H1 (cell line): ENCODE measurements at regions not wholly inside any gene's neighbourhood (a gene's known extent, or its start where the extent isn't known, plus 50 kb on each side); places are given as distances from the start of the nearest gene placed in this dataset.

ENCODE experiments used
- CTCF ChIA-PET: fragments of 300-600 bp; sonication (Branson Sonifier 250); formaldehyde crosslinking; loops from one replicate; lab custom pipeline; 2021; ENCODE audit not compliant: partially characterized antibody; lab: Charles Lee
- POLR2A ChIA-PET: fragments of 300-600 bp; sonication (Branson Sonifier 250); formaldehyde crosslinking; loops from one replicate; lab custom pipeline; 2021; ENCODE audit warnings: inconsistent platforms; ENCODE audit not compliant: partially characterized antibody; lab: Charles Lee
- DNase-seq, 2 experiments: peaks; one replicate each; pipeline versions ENCODE4 v3.0.0 to v3.0.0-alpha.2; 2010 to 2022; ENCODE audit warnings: low spot score in 2 of 2, low read depth in 1 of 2, mixed read lengths in 1 of 2
- FAIRE-seq: peaks from 2 replicates; lab custom pipeline; 2011; peaks lifted over from hg19 to GRCh38; lab: Jason Lieb, UNC
- H2AFZ ChIP-seq: 2 replicates; pipeline ENCODE4 v1.8.1; 2012; ENCODE audit warnings: low read length, inconsistent platforms
- H2AK5ac ChIP-seq: 2 replicates; pipeline ENCODE4 v1.6.1; 2013; ENCODE audit warnings: low read depth, low read length
- H2BK120ac ChIP-seq: replicated peaks from 2 replicates; pipeline ENCODE3; 2013; ENCODE audit warnings: low read depth, low read length, inconsistent platforms
- H2BK12ac ChIP-seq: 2 replicates; pipeline ENCODE4 v1.6.1; 2013; ENCODE audit warnings: low read depth, low read length
- H2BK15ac ChIP-seq: 2 replicates; pipeline ENCODE4 v1.6.1; 2013; ENCODE audit warnings: low read length
- H2BK20ac ChIP-seq: 2 replicates; pipeline ENCODE4 v1.6.1; 2013; ENCODE audit warnings: low read length
- H2BK5ac ChIP-seq: 2 replicates; pipeline ENCODE4 v1.6.1; 2013; ENCODE audit warnings: low read depth, low read length
- H3K14ac ChIP-seq: 2 replicates; pipeline ENCODE4 v1.6.1; 2013; ENCODE audit warnings: inconsistent platforms; ENCODE audit not compliant: insufficient read length
- H3K18ac ChIP-seq: 2 replicates; pipeline ENCODE4 v1.6.1; 2013; ENCODE audit warnings: low read length; ENCODE audit errors: extremely low read depth
- H3K23ac ChIP-seq: 2 replicates; pipeline ENCODE4 v1.6.1; 2013; ENCODE audit warnings: inconsistent platforms; ENCODE audit not compliant: insufficient read length
- H3K23me2 ChIP-seq: 2 replicates; pipeline ENCODE4 v1.6.1; 2013; ENCODE audit warnings: low read depth, low read length
- H3K27ac ChIP-seq: 2 replicates; pipeline ENCODE4 v1.6.1; 2011; ENCODE audit warnings: low read depth, low read length, inconsistent platforms
- H3K27me3 ChIP-seq, 4 experiments: replicated peaks in 1 of 4; 1 replicate in 1 of 4; 2 replicates in 3 of 4; pipeline versions ENCODE4 v1.6.1 to v1.8.1; 2011 to 2013; ENCODE audit warnings: low read length in 3 of 4, mild to moderate bottlenecking in 3 of 4, inconsistent platforms in 2 of 4, mixed read lengths in 2 of 4, moderate library complexity in 1 of 4; ENCODE audit not compliant: control insufficient read depth in 3 of 4, insufficient read depth in 3 of 4; ENCODE audit errors: extremely low read depth in 1 of 4
- H3K36me3 ChIP-seq, 4 experiments: 2 replicates each; pipeline versions ENCODE4 v1.6.1 to v1.8.1; 2011 to 2013; ENCODE audit warnings: mild to moderate bottlenecking in 4 of 4, low read length in 3 of 4, moderate library complexity in 2 of 4, control low read depth in 1 of 4, inconsistent platforms in 1 of 4; ENCODE audit not compliant: insufficient read depth in 4 of 4, control insufficient read depth in 2 of 4
- H3K4ac ChIP-seq: replicated peaks from 2 replicates; pipeline ENCODE3; 2013; ENCODE audit warnings: low read length, low read depth, mixed read lengths, inconsistent platforms; ENCODE audit not compliant: insufficient read length
- H3K4me1 ChIP-seq, 4 experiments: replicated peaks in 1 of 4; 1 replicate in 1 of 4; 2 replicates in 3 of 4; pipeline versions ENCODE4 v1.6.1 to v1.8.1; 2011 to 2013; ENCODE audit warnings: low read length in 3 of 4, inconsistent platforms in 2 of 4, mixed read lengths in 1 of 4; ENCODE audit not compliant: insufficient read depth in 4 of 4, control insufficient read depth in 3 of 4
- H3K4me2 ChIP-seq, 2 experiments: 2 replicates each; pipeline versions ENCODE4 v1.6.1 to v1.8.1; 2011 to 2013; ENCODE audit warnings: low read depth in 2 of 2, low read length in 2 of 2, control low read depth in 1 of 2, inconsistent platforms in 1 of 2, mild to moderate bottlenecking in 1 of 2; ENCODE audit not compliant: insufficient read depth in 1 of 2
- H3K4me3 ChIP-seq, 4 experiments: fragments of 200-600, 300-600 bp in 1 of 4; sonication (generic), shearing (Covaris generic), sonication (Bioruptor Twin) in 1 of 4; 2 replicates each; pipeline versions ENCODE4 v1.5.1 to v1.8.1; 2011 to 2016; ENCODE audit warnings: low read length in 4 of 4, low read depth in 3 of 4, control low read depth in 2 of 4, inconsistent platforms in 2 of 4, mild to moderate bottlenecking in 2 of 4, mixed read lengths in 1 of 4, moderate library complexity in 1 of 4; ENCODE audit not compliant: insufficient read depth in 2 of 4; ENCODE audit errors: extremely low read depth in 1 of 4
- H3K56ac ChIP-seq: replicated peaks from 2 replicates; pipeline ENCODE3; 2013; ENCODE audit warnings: low read depth, mild to moderate bottlenecking, mixed read lengths, low read length, inconsistent platforms; ENCODE audit not compliant: insufficient read length
- H3K79me1 ChIP-seq: 2 replicates; pipeline ENCODE4 v1.6.1; 2013; ENCODE audit warnings: low read depth, low read length, control low read depth
- H3K79me2 ChIP-seq, 2 experiments: 2 replicates each; pipeline versions ENCODE4 v1.6.1 to v1.8.1; 2012 to 2013; ENCODE audit warnings: low read length in 2 of 2, mild to moderate bottlenecking in 2 of 2, inconsistent platforms in 1 of 2; ENCODE audit not compliant: insufficient read depth in 2 of 2, control insufficient read depth in 1 of 2
- H3K9ac ChIP-seq, 4 experiments: replicated peaks in 1 of 4; 1 replicate in 1 of 4; 2 replicates in 3 of 4; pipeline versions ENCODE4 v1.6.1 to v1.8.1; 2011 to 2013; ENCODE audit warnings: low read depth in 3 of 4, low read length in 3 of 4, control low read depth in 2 of 4, mild to moderate bottlenecking in 2 of 4, moderate library complexity in 2 of 4, inconsistent platforms in 1 of 4; ENCODE audit errors: extremely low read depth in 1 of 4
- H3K9me3 ChIP-seq, 2 experiments: 2 replicates each; pipeline versions ENCODE4 v1.6.1 to v1.8.1; 2012 to 2013; ENCODE audit warnings: mild to moderate bottlenecking in 2 of 2, moderate library complexity in 2 of 2, control low read depth in 1 of 2, inconsistent platforms in 1 of 2, low read depth in 1 of 2, low read length in 1 of 2, mixed read lengths in 1 of 2; ENCODE audit not compliant: insufficient read depth in 2 of 2
- H4K20me1 ChIP-seq, 2 experiments: replicated peaks in 1 of 2; 2 replicates each; pipeline versions ENCODE3 to v1.8.1; 2011 to 2013; ENCODE audit warnings: inconsistent platforms in 2 of 2, low read length in 2 of 2, mild to moderate bottlenecking in 1 of 2; ENCODE audit not compliant: insufficient read depth in 2 of 2, control insufficient read depth in 1 of 2
- H4K5ac ChIP-seq: 2 replicates; pipeline ENCODE4 v1.6.1; 2013; ENCODE audit warnings: low read length, low read depth, mixed read lengths, inconsistent platforms; ENCODE audit not compliant: insufficient read length
- H4K8ac ChIP-seq: 2 replicates; pipeline ENCODE4 v1.8.0; 2013; ENCODE audit warnings: mild to moderate bottlenecking, moderate library complexity, low read length, inconsistent platforms; ENCODE audit not compliant: insufficient read depth; ENCODE audit errors: extremely low read depth
- H4K91ac ChIP-seq: replicated peaks from 2 replicates; pipeline ENCODE3; 2013; ENCODE audit warnings: low read length, mixed read lengths, inconsistent platforms; ENCODE audit not compliant: insufficient read length
- CBX8 ChIP-seq: fragments of 300-800, 300-1000 bp; sonication (generic); IDR thresholded peaks from 2 replicates; pipeline ENCODE4 v1.7.1; 2016; ENCODE audit warnings: low read depth, low read length, borderline replicate concordance
- CHD1 ChIP-seq: IDR thresholded peaks from 2 replicates; pipeline ENCODE4 v1.6.1; 2012; ENCODE audit warnings: low read depth, low read length, improper control_type of control experiment
- EGR1 ChIP-seq: IDR thresholded peaks from 2 replicates; pipeline ENCODE4 v1.6.1; 2011; ENCODE audit warnings: low read depth, low read length, borderline replicate concordance
- KDM1A ChIP-seq: fragments of 200-600, 300-600 bp; sonication (generic); IDR thresholded peaks from 2 replicates; pipeline ENCODE4 v1.7.1; 2016; ENCODE audit warnings: mild to moderate bottlenecking, low read length, borderline replicate concordance
- NANOG ChIP-seq: IDR thresholded peaks from 2 replicates; pipeline ENCODE4 v1.6.1; 2011; ENCODE audit warnings: low read length, low read depth, mild to moderate bottlenecking, inconsistent platforms; ENCODE audit not compliant: insufficient read depth, poor library complexity, severe bottlenecking
- NRF1 ChIP-seq: IDR thresholded peaks from 2 replicates; pipeline ENCODE4 v1.6.1; 2011; ENCODE audit warnings: mild to moderate bottlenecking, low read depth, low read length, improper control_type of control experiment
- POLR2A ChIP-seq, 2 experiments: IDR thresholded peaks; 1 replicate in 1 of 2; 2 replicates in 1 of 2; pipeline ENCODE4 v1.6.1; 2011; ENCODE audit warnings: low read depth in 2 of 2, low read length in 2 of 2, mild to moderate bottlenecking in 2 of 2; ENCODE audit errors: control extremely low read depth in 1 of 2
- SAP30 ChIP-seq: fragments of 300-600 bp; sonication (generic); IDR thresholded peaks from 2 replicates; pipeline ENCODE4 v1.7.1; 2012; ENCODE audit warnings: low read length, moderate library complexity, mild to moderate bottlenecking, inconsistent platforms; ENCODE audit not compliant: insufficient read depth, insufficient replicate concordance
- SIN3A ChIP-seq, 2 experiments: IDR thresholded peaks in 1 of 2; conservative IDR thresholded peaks in 1 of 2; 2 replicates each; pipeline ENCODE4 v1.6.1; 2011 to 2012; ENCODE audit warnings: low read length in 2 of 2, improper control_type of control experiment in 1 of 2, low read depth in 1 of 2, mild to moderate bottlenecking in 1 of 2
- SIX5 ChIP-seq: IDR thresholded peaks from 2 replicates; pipeline ENCODE4 v1.6.1; 2011; ENCODE audit warnings: mild to moderate bottlenecking, low read depth, low read length
- SP2 ChIP-seq: IDR thresholded peaks from 2 replicates; pipeline ENCODE4 v1.6.1; 2012; ENCODE audit warnings: mild to moderate bottlenecking, low read length, inconsistent platforms
- TEAD4 ChIP-seq: IDR thresholded peaks from 2 replicates; pipeline ENCODE4 v1.6.1; 2012; ENCODE audit warnings: low read depth, low read length, inconsistent platforms, mixed read lengths
- WGBS, 2 experiments: shearing (Covaris generic) in 1 of 2; methylation state at CpG; one replicate each; pipeline versions ENCODE4 v1.1.6 to v1.1.7; 2013 to 2015; ENCODE audit warnings: low lambda C conversion rate in 2 of 2, mixed read lengths in 2 of 2, inconsistent platforms in 1 of 2, low coverage in 1 of 2, missing lambda C conversion rate in 1 of 2; ENCODE audit not compliant: insufficient replicate concordance in 2 of 2, insufficient coverage in 1 of 2, insufficient read length in 1 of 2; ENCODE audit errors: extremely low coverage in 1 of 2, missing lambda C conversion rate in 1 of 2; 5-methylcytosine and 5-hydroxymethylcytosine counted together
- TF ChIP-seq, protein P1 (sequence below): IDR thresholded peaks from 2 replicates; pipeline ENCODE4 v1.6.1; 2012; ENCODE audit warnings: low read length, inconsistent platforms

DNA sequence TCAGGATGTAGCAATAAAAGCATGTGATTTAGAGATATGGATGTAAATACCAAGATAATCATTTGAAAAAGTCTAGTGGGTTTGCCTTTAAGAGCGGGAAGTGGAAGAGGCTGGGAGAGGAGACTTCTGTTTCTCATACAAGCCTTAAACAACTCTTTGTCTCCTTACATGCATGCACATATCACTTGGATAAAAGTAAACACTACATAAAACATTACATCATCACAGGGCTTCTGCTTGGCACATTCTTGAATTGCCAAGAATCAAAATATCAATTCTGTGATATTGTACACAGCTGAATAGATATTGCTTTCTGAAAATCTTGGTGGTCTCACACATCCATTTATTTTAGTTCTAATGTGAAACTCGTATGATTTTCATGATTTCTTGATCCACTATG lies 57.6 kb downstream of the FOXD1 start:
- Histone ChIP-seq H3K14ac (no peak overlapping the region), H2BK120ac (no peak overlapping the region), H3K27ac (no peak overlapping the region), H3K79me1 (no peaks in the 10 kb centered on the region), H4K8ac (no peak overlapping the region), H3K79me2 (no peaks in the 10 kb centered on the region), H3K36me3 (no peaks in the 10 kb centered on the region), H3K56ac (no peak overlapping the region), H3K4ac (no peak overlapping the region), H4K20me1 (no peaks in the 10 kb centered on the region), H2BK12ac (no peak overlapping the region), H3K18ac (no peak overlapping the region), H2AFZ (no peak overlapping the region), H3K4me1 (no peaks in the 10 kb centered on the region), H2BK20ac (no peak overlapping the region), H2BK15ac (no peak overlapping the region), H3K4me2 (no peak overlapping the region), H3K9me3 (peaks cover 3 to 4% of the 10 kb centered on the region in 2 experiments; a peak in 1 of 4 replicates), H3K23ac (no peak overlapping the region), H4K91ac (no peak overlapping the region), H3K23me2 (no peaks in the 10 kb centered on the region), H3K4me3 (no peak overlapping the region), H2BK5ac (no peak overlapping the region), H3K9ac (no peak overlapping the region), H2AK5ac (no peak overlapping the region), H3K27me3 (no peaks in the 10 kb centered on the region; a peak in 1 of 7 replicates), H4K5ac (no peak overlapping the region)
- POLR2A ChIA-PET, result interaction anchor here (0.8 kb wide), 1 partner anchor 329 kb away, joined by 3 read pairs; no protein-coding TSS in a partner anchor
- no peak for DNase-seq
- 85% methylated on average over 2 of the region's 2 CpGs; no CpG with 5 or more reads in 1 of the 2 experiments for WGBS, 2 experiments
- CTCF ChIA-PET, result no interaction called here
- no peak for FAIRE-seq
- TF ChIP-seq CHD1 (no peak), CBX8 (no peak), NANOG (no peak), SP2 (no peak), NRF1 (no peak), KDM1A (no peak), POLR2A (IDR thresholded peaks at IDR 0.05; ENCODE audit: control extremely low read depth in 1 of 2, low read depth in 2 of 2, low read length in 2 of 2) (no peak), TEAD4 (no peak), SIN3A (conservative IDR thresholded peaks at IDR 0.05 in 1 of 2, IDR thresholded peaks at IDR 0.05 in 1 of 2; ENCODE audit: low read depth in 1 of 2, low read length in 2 of 2) (no peak), SIX5 (no peak), EGR1 (no peak), SAP30 (no peak)
- TF ChIP-seq, protein P1, sequence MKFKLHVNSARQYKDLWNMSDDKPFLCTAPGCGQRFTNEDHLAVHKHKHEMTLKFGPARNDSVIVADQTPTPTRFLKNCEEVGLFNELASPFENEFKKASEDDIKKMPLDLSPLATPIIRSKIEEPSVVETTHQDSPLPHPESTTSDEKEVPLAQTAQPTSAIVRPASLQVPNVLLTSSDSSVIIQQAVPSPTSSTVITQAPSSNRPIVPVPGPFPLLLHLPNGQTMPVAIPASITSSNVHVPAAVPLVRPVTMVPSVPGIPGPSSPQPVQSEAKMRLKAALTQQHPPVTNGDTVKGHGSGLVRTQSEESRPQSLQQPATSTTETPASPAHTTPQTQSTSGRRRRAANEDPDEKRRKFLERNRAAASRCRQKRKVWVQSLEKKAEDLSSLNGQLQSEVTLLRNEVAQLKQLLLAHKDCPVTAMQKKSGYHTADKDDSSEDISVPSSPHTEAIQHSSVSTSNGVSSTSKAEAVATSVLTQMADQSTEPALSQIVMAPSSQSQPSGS, result no peak
